ENCODE measurements at regions not wholly inside any gene's neighbourhood (a gene's known extent, or its start where the extent isn't known, plus 50 kb on each side); places are given as distances from the start of the nearest gene placed in this dataset.
"Not testable (repeated sequence)": the region's sequence is repeated elsewhere in the genome, so short reads cannot be mapped to it uniquely, and the experiment has no call there.

- no peaks in the 10 kb centered on the region for H3K4me1 ChIP-seq (ENCODE audit: control insufficient read depth, insufficient read depth, low read length)
- no peak overlapping the region for H3K4me3 ChIP-seq (ENCODE audit: low read depth, low read length)
- no peaks in the 10 kb centered on the region for H3K9me3 ChIP-seq (ENCODE audit: control insufficient read depth, insufficient read depth, low read length)
- H3K27me3 ChIP-seq (ENCODE audit: control insufficient read depth, insufficient read depth, low read length): no peaks in the 10 kb centered on the region
- H3K9ac ChIP-seq (ENCODE audit: low read depth, low read length): no peak overlapping the region
- no peak overlapping the region for H3K27ac ChIP-seq (ENCODE audit: low read depth, low read length)
- no peaks in the 10 kb centered on the region for H3K36me3 ChIP-seq (ENCODE audit: control insufficient read depth, insufficient read depth, low read length)
These were observed 276.4 kb downstream of the RPIA start for GRCh38 chr2:88967844-88968243.

GRCh38 chr2:88978011-88978410, 286.5 kb downstream of the RPIA start:
- not testable (repeated sequence) for H3K36me3 ChIP-seq (ENCODE audit: control insufficient read depth, insufficient read depth, low read length); H3K9me3 ChIP-seq (ENCODE audit: control insufficient read depth, insufficient read depth, low read length); H3K9ac ChIP-seq (ENCODE audit: low read depth, low read length); H3K4me3 ChIP-seq (ENCODE audit: low read depth, low read length); H3K27me3 ChIP-seq (ENCODE audit: control insufficient read depth, insufficient read depth, low read length); H3K27ac ChIP-seq (ENCODE audit: low read depth, low read length); H3K4me1 ChIP-seq (ENCODE audit: control insufficient read depth, insufficient read depth, low read length)

DNA sequence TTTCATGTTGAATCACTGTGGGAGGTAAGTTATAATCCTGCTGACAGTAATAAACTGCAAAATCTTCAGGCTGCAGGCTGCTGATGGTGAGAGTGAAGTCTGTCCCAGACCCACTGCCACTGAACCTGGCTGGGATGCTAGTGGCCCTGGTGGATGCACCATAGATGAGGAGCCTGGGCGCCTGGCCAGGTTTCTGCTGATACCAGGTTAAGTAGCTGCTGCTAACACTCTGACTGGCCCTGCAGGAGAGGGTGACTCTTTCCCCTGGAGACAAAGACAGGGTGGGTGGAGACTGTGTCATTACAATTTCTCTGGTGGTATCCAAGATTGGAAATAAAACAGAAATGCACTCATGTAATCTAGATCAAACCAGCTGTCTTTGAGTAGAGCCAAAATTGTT, 287.0 kb downstream of the RPIA start:
- not testable (repeated sequence) for H3K27ac ChIP-seq (ENCODE audit: low read depth, low read length); H3K9me3 ChIP-seq (ENCODE audit: control insufficient read depth, insufficient read depth, low read length); H3K36me3 ChIP-seq (ENCODE audit: control insufficient read depth, insufficient read depth, low read length); H3K4me3 ChIP-seq (ENCODE audit: low read depth, low read length); H3K4me1 ChIP-seq (ENCODE audit: control insufficient read depth, insufficient read depth, low read length); H3K27me3 ChIP-seq (ENCODE audit: control insufficient read depth, insufficient read depth, low read length); H3K9ac ChIP-seq (ENCODE audit: low read depth, low read length)

DNA sequence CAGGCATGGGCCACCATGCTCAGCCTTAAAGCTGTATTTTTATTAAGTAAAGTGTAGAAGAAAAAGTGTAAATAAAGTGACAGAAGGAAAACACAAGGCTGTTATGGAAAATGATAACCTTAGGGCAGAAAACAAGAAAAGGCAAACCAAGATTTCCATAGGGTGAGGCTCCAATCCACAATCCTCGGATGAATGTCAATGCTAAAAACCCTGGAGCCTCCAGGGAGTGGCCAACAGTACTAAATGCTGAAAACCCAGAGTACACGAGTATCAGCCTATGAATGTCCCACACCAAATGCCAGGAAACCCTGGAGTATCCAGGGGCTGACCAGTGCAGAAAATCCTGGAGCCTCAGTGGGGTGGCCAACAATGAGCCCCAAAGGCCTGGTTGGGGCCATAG, 292.6 kb downstream of the RPIA start:
- H3K4me3 ChIP-seq (ENCODE audit: low read depth, low read length); H3K27ac ChIP-seq (ENCODE audit: low read depth, low read length); H3K36me3 ChIP-seq (ENCODE audit: control insufficient read depth, insufficient read depth, low read length); H3K4me1 ChIP-seq (ENCODE audit: control insufficient read depth, insufficient read depth, low read length); H3K9me3 ChIP-seq (ENCODE audit: control insufficient read depth, insufficient read depth, low read length); H3K27me3 ChIP-seq (ENCODE audit: control insufficient read depth, insufficient read depth, low read length); H3K9ac ChIP-seq (ENCODE audit: low read depth, low read length): not testable (repeated sequence)

DNA sequence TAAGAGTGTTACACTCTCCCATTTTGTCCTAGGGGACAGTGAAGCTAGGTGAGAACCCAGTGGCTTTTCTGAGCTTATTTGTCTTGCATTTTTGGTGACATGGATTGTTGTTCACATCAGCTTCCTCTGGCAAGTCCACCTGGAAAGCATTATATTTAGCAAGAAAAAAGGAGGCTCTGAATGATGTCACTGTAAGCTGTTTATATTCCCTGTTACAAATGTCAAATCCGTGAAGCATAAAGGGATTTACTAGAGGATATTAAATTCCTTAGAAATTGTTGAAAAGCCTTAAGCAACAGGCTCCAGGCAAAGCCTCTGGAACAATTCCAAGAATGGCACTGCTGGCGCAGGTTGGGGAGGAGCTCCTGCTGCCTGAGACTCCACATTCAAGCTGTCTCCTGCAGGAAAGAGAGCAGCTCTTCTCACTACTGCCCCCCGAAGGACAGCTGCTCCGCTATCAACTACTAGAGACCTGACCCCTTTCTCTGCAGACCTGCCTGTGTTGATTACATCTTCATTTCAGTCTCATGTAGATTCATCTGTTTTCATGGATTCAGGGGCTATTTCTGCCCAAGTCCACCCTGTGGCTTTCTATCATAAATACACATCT, 295.4 kb downstream of the RPIA start:
- not testable (repeated sequence) for H3K4me3 ChIP-seq (ENCODE audit: low read depth, low read length); H3K4me1 ChIP-seq (ENCODE audit: control insufficient read depth, insufficient read depth, low read length); H3K9ac ChIP-seq (ENCODE audit: low read depth, low read length); H3K27me3 ChIP-seq (ENCODE audit: control insufficient read depth, insufficient read depth, low read length); H3K27ac ChIP-seq (ENCODE audit: low read depth, low read length); H3K9me3 ChIP-seq (ENCODE audit: control insufficient read depth, insufficient read depth, low read length); H3K36me3 ChIP-seq (ENCODE audit: control insufficient read depth, insufficient read depth, low read length)

DNA sequence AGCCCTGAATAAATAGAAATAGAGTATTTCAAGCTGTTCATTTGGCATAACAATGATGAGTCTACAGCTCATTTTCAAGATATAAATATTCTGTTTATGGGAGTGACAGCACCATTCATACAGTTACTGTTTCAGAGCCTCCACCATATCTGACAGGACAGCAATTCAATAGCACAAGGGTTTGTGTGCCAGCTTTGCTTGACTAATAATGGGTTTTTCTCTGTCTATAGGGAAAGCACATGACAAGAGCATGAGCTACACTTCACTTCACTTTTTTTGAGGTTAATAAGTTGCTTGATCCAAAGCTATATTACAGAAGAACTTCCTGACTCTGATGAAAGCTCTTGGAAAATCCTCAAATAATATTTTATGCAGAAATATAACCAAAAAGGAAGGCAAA, 297.1 kb downstream of the RPIA start:
- H3K27me3 ChIP-seq (ENCODE audit: control insufficient read depth, insufficient read depth, low read length); H3K4me3 ChIP-seq (ENCODE audit: low read depth, low read length); H3K27ac ChIP-seq (ENCODE audit: low read depth, low read length); H3K9me3 ChIP-seq (ENCODE audit: control insufficient read depth, insufficient read depth, low read length); H3K9ac ChIP-seq (ENCODE audit: low read depth, low read length); H3K4me1 ChIP-seq (ENCODE audit: control insufficient read depth, insufficient read depth, low read length); H3K36me3 ChIP-seq (ENCODE audit: control insufficient read depth, insufficient read depth, low read length): not testable (repeated sequence)

DNA sequence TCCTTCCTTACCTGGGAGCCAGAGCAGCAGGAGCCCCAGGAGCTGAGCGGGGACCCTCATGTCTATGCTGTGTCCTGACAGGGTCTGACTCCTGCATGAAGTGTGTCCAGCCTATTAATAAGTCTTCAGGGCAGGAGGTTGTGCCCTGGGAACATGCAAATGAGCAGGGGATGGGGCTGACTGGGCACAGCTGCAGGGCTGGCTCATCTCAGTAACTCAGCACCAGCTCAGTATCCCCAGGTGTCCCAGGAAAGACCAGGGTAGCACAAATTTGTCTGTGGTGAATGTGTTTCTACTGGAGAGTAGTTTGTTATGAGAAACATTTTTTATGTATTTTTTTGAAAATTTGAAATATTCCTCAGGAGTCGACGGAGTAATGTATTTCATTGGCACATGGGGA, 301.3 kb downstream of the RPIA start:
- H3K9ac ChIP-seq (ENCODE audit: low read depth, low read length); H3K27me3 ChIP-seq (ENCODE audit: control insufficient read depth, insufficient read depth, low read length); H3K9me3 ChIP-seq (ENCODE audit: control insufficient read depth, insufficient read depth, low read length); H3K36me3 ChIP-seq (ENCODE audit: control insufficient read depth, insufficient read depth, low read length); H3K4me3 ChIP-seq (ENCODE audit: low read depth, low read length); H3K27ac ChIP-seq (ENCODE audit: low read depth, low read length); H3K4me1 ChIP-seq (ENCODE audit: control insufficient read depth, insufficient read depth, low read length): not testable (repeated sequence)

GRCh38 chr2:88994856-88995255, 303.4 kb downstream of the RPIA start:
- H3K9me3 ChIP-seq (ENCODE audit: control insufficient read depth, insufficient read depth, low read length); H3K4me1 ChIP-seq (ENCODE audit: control insufficient read depth, insufficient read depth, low read length); H3K4me3 ChIP-seq (ENCODE audit: low read depth, low read length); H3K27me3 ChIP-seq (ENCODE audit: control insufficient read depth, insufficient read depth, low read length); H3K27ac ChIP-seq (ENCODE audit: low read depth, low read length); H3K9ac ChIP-seq (ENCODE audit: low read depth, low read length); H3K36me3 ChIP-seq (ENCODE audit: control insufficient read depth, insufficient read depth, low read length): not testable (repeated sequence)

DNA sequence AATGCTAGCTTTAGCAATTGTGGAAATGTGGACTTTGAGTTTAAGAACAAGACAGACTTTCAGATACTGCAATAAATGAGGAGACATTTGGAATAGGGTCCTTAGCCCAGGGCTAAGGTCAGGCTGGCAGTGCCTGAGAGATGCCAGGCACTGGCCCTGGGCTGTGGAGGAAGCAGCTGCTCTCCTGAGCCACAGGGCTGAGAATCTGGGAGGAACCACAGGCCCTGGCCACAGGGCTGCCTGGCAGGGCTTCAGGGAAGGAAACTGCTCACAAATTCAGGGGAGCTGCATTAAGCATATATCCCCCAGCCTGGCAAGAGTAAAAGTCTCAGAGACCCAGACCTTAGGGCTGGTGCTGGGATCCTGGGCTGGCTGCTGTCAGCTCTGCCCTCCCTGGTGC, 305.1 kb downstream of the RPIA start:
- H3K27ac ChIP-seq (ENCODE audit: low read depth, low read length); H3K36me3 ChIP-seq (ENCODE audit: control insufficient read depth, insufficient read depth, low read length); H3K9me3 ChIP-seq (ENCODE audit: control insufficient read depth, insufficient read depth, low read length); H3K4me1 ChIP-seq (ENCODE audit: control insufficient read depth, insufficient read depth, low read length); H3K27me3 ChIP-seq (ENCODE audit: control insufficient read depth, insufficient read depth, low read length); H3K9ac ChIP-seq (ENCODE audit: low read depth, low read length); H3K4me3 ChIP-seq (ENCODE audit: low read depth, low read length): not testable (repeated sequence)

DNA sequence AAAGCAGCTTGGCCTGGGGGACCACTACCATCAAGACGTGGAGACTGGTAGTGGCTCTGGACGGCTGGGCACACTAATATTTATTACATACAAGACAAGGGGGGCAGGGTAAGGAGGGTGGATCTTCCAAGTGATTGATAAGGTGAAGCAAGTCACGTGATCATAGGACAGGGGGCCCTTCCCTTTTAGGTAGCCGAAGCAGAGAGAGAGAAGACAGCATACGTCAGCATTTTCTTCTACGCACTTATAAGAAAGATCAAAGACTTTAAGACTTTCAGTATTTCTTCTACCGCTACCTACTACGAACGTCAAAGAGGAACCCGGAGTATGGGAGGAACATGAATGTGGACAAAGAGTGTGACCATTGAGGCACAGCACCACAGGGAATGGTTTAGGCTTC, 307.9 kb downstream of the RPIA start:
- no peaks in the 10 kb centered on the region for H3K36me3 ChIP-seq (ENCODE audit: control insufficient read depth, insufficient read depth, low read length)
- no peak overlapping the region for H3K27ac ChIP-seq (ENCODE audit: low read depth, low read length)
- no peaks in the 10 kb centered on the region; the same call in 1 of the 2 replicates for H3K27me3 ChIP-seq (ENCODE audit: control insufficient read depth, insufficient read depth, low read length)
- no peak overlapping the region for H3K9ac ChIP-seq (ENCODE audit: low read depth, low read length)
- H3K9me3 ChIP-seq (ENCODE audit: control insufficient read depth, insufficient read depth, low read length): no peaks in the 10 kb centered on the region; the same call in 1 of the 2 replicates
- 0 out of 2 replicates have a peak, but pooled peaks cover 8% of the 10 kb centered on the region for H3K4me1 ChIP-seq (ENCODE audit: control insufficient read depth, insufficient read depth, low read length)
- H3K4me3 ChIP-seq (ENCODE audit: low read depth, low read length): no peak overlapping the region

DNA sequence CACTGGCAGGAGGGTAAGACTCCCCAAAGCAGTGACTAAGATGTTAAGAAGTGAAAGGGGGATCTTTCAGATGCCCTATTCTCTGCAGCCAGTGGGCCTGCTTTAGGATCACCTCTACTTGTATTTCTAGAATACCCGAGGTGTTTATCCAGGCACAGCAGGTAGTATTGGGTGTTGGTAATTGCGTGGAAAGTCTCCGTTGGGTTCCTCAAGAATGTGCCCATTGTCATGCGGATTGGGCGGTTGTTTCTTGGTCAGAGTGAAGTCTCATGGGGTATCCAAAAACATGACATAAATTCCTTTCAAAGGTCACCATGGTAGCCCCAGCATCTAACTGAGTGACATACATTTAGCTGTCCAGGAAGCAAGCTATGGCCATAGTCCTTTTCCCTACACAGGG, 308.8 kb downstream of the RPIA start:
- Histone ChIP-seq H3K9me3 (ENCODE audit: control insufficient read depth, insufficient read depth, low read length) (no peaks in the 10 kb centered on the region; the same call in 1 of the 2 replicates), H3K4me1 (ENCODE audit: control insufficient read depth, insufficient read depth, low read length) (0 out of 2 replicates have a peak, but pooled peaks cover 8% of the 10 kb centered on the region), H3K4me3 (ENCODE audit: low read depth, low read length) (no peak overlapping the region), H3K36me3 (ENCODE audit: control insufficient read depth, insufficient read depth, low read length) (no peaks in the 10 kb centered on the region), H3K9ac (ENCODE audit: low read depth, low read length) (no peak overlapping the region), H3K27me3 (ENCODE audit: control insufficient read depth, insufficient read depth, low read length) (no peaks in the 10 kb centered on the region; the same call in 1 of the 2 replicates), H3K27ac (ENCODE audit: low read depth, low read length) (no peak overlapping the region)

GRCh38 chr2:89004238-89004637, 312.8 kb downstream of the RPIA start:
- H3K4me1 ChIP-seq (ENCODE audit: control insufficient read depth, insufficient read depth, low read length); H3K27ac ChIP-seq (ENCODE audit: low read depth, low read length); H3K4me3 ChIP-seq (ENCODE audit: low read depth, low read length); H3K27me3 ChIP-seq (ENCODE audit: control insufficient read depth, insufficient read depth, low read length); H3K9me3 ChIP-seq (ENCODE audit: control insufficient read depth, insufficient read depth, low read length); H3K9ac ChIP-seq (ENCODE audit: low read depth, low read length); H3K36me3 ChIP-seq (ENCODE audit: control insufficient read depth, insufficient read depth, low read length): not testable (repeated sequence)

All from HUES48 (cell line).